ENCODE measurements at regions not wholly inside any gene's neighbourhood (a gene's known extent, or its start where the extent isn't known, plus 50 kb on each side); places are given as distances from the start of the nearest gene placed in this dataset.
A peak's percentile ranks its signal among the peaks of the same experiment; 100 is the strongest.

GRCh38 chr9:89554307-89555035 is 50.3 kb upstream of the GADD45G start:
- DNase-seq (ENCODE audit: low spot score in 2 of 2), result no peak
- Histone ChIP-seq H3K36me3 (replicated peaks) (no peaks in the 10 kb centered on the region), H3K4me3 (no peak overlapping the region), H3K4me1 (no peaks in the 10 kb centered on the region), H3K27me3 (ENCODE audit: low read depth) (peaks cover 8% of the 10 kb centered on the region), H3K9me3 (no peaks in the 10 kb centered on the region)
- in situ Hi-C loops (cut with MboI; ENCODE audit: low sequenced_read_pairs), result no loop called here

GRCh38 chr9:89553451-89554010 is 51.3 kb upstream of the GADD45G start:
- H3K4me3 ChIP-seq, result no peak overlapping the region
- in situ Hi-C loops (cut with MboI; ENCODE audit: low sequenced_read_pairs), result no loop called here
- no peaks in the 10 kb centered on the region for H3K9me3 ChIP-seq
- H3K36me3 ChIP-seq (replicated peaks), result no peaks in the 10 kb centered on the region
- peaks cover 9% of the 10 kb centered on the region for H3K27me3 ChIP-seq (ENCODE audit: low read depth)
- H3K4me1 ChIP-seq, result no peaks in the 10 kb centered on the region
- no peak for DNase-seq (ENCODE audit: low spot score in 2 of 2)

GRCh38 chr9:89550346-89550927 is 52.5 kb upstream of the SEMA4D start:
- no peak overlapping the region for H3K4me3 ChIP-seq
- H3K9me3 ChIP-seq, result no peaks in the 10 kb centered on the region
- H3K4me1 ChIP-seq, result no peaks in the 10 kb centered on the region
- in situ Hi-C loops (cut with MboI; ENCODE audit: low sequenced_read_pairs), result no loop called here
- H3K27me3 ChIP-seq (ENCODE audit: low read depth), result peaks cover 8% of the 10 kb centered on the region
- no peak for DNase-seq (ENCODE audit: low spot score in 2 of 2)
- no peaks in the 10 kb centered on the region for H3K36me3 ChIP-seq (replicated peaks)

GRCh38 chr9:89549031-89549644 is 51.2 kb upstream of the SEMA4D start:
- Histone ChIP-seq H3K36me3 (replicated peaks) (no peaks in the 10 kb centered on the region), H3K4me3 (no peak overlapping the region), H3K9me3 (no peaks in the 10 kb centered on the region), H3K27me3 (ENCODE audit: low read depth) (peaks cover 8% of the 10 kb centered on the region), H3K4me1 (no peaks in the 10 kb centered on the region)
- DNase-seq (ENCODE audit: low spot score in 2 of 2), result peak; percentile 57 to 87
- in situ Hi-C loops (cut with MboI; ENCODE audit: low sequenced_read_pairs), result no loop called here

GRCh38 chr9:89548071-89548638 is 50.2 kb upstream of the SEMA4D start:
- in situ Hi-C loops (cut with MboI; ENCODE audit: low sequenced_read_pairs), result no loop called here
- Histone ChIP-seq H3K27me3 (ENCODE audit: low read depth) (peaks cover 8% of the 10 kb centered on the region), H3K4me1 (no peaks in the 10 kb centered on the region), H3K4me3 (no peak overlapping the region), H3K9me3 (no peaks in the 10 kb centered on the region), H3K36me3 (replicated peaks) (no peaks in the 10 kb centered on the region)
- DNase-seq (ENCODE audit: low spot score in 2 of 2), result no peak
